Prostate gland (tissue), 2 donors: ENCODE measurements at regions not wholly inside any gene's neighbourhood (a gene's known extent, or its start where the extent isn't known, plus 50 kb on each side); places are given as distances from the start of the nearest gene placed in this dataset.

Experiments
- DNase-seq: peaks from one replicate; pipeline ENCODE4 v3.0.0-alpha.2; 2019; ENCODE audit warnings: low spot score
- H3K27ac ChIP-seq, 2 donors: fragments of 200-600 bp; sonication (generic); 2 replicates each; pipeline ENCODE4 v1.5.1; 2017 to 2019
- H3K27me3 ChIP-seq: fragments of 200-600 bp; sonication (generic); replicated peaks from 2 replicates; pipeline ENCODE4 v1.5.1; 2019; ENCODE audit not compliant: insufficient read depth
- H3K36me3 ChIP-seq, 2 donors: fragments of 200-600 bp; sonication (generic); 1 replicate in 1 of 2; 2 replicates in 1 of 2; pipeline versions ENCODE4 v1.5.1 to v1.8.1; 2017 to 2019
- H3K4me1 ChIP-seq: fragments of 200-600 bp; sonication (generic); replicated peaks from 2 replicates; pipeline ENCODE4 v1.5.1; 2019
- H3K4me3 ChIP-seq, 2 donors: fragments of 200-600 bp; sonication (generic); 2 replicates each; pipeline ENCODE4 v1.5.1; 2017 to 2019
- H3K9me3 ChIP-seq: fragments of 200-600 bp; sonication (generic); 2 replicates; pipeline ENCODE4 v1.5.1; 2017
- CTCF ChIP-seq, 4 experiments: fragments of 200-600 bp in 2 of 4; fragments of 450-650 bp in 2 of 4; sonication (generic) in 2 of 4; IDR thresholded peaks; 1 replicate in 3 of 4; 2 replicates in 1 of 4; pipeline ENCODE4 v1.5.1; 2016 to 2019; ENCODE audit warnings: antibody characterized with exemption in 4 of 4, mild to moderate bottlenecking in 2 of 4, moderate library complexity in 2 of 4
- POLR2A ChIP-seq: fragments of 450-650 bp; IDR thresholded peaks from one replicate; pipeline ENCODE4 v1.6.1; 2016; ENCODE audit warnings: antibody characterized with exemption, mild to moderate bottlenecking
- POLR2AphosphoS5 ChIP-seq: sonication (generic); formaldehyde crosslinking; IDR thresholded peaks from one replicate; pipeline ENCODE4 v1.6.1; 2017; ENCODE audit warnings: antibody characterized with exemption
- WGBS: methylation state at CpG from one replicate; pipeline ENCODE4 v1.1.5; 2018; 5-methylcytosine and 5-hydroxymethylcytosine counted together
- intact Hi-C: fragments of 100-400 bp; cut with DNase I; formaldehyde crosslinking; loops from one replicate; pipeline ENCODE4 v1.14.2; 2022

- H3K9me3 ChIP-seq = no peaks in the 10 kb centered on the region
- DNase-seq = no peak
- 34% methylated on average over 2 of the region's 2 CpGs for WGBS
- no peaks in the 10 kb centered on the region for H3K4me1 ChIP-seq
- H3K36me3 ChIP-seq = no peaks in the 10 kb centered on the region
- no peak overlapping the region for H3K27ac ChIP-seq
- no peak for TF ChIP-seq POLR2AphosphoS5
- TF ChIP-seq POLR2A = no peak
- TF ChIP-seq CTCF (IDR thresholded peaks at IDR 0.05) = no peak
- no peaks in the 10 kb centered on the region for H3K27me3 ChIP-seq
- H3K4me3 ChIP-seq = no peak overlapping the region
- intact Hi-C loops = no loop called here
Measured at GRCh38 chr11:109148669-109149068, 273.3 kb upstream of the C11orf87 start.

GRCh38 chr11:109150581-109150980, 271.4 kb upstream of the C11orf87 start:
- no peak for DNase-seq
- H3K36me3 ChIP-seq = no peaks in the 10 kb centered on the region
- H3K27me3 ChIP-seq = no peaks in the 10 kb centered on the region
- H3K4me1 ChIP-seq = no peaks in the 10 kb centered on the region
- H3K27ac ChIP-seq = no peak overlapping the region
- TF ChIP-seq POLR2AphosphoS5 (no peak), CTCF (IDR thresholded peaks at IDR 0.05) (no peak), POLR2A (no peak)
- H3K4me3 ChIP-seq = no peak overlapping the region
- no peaks in the 10 kb centered on the region for H3K9me3 ChIP-seq
- intact Hi-C loops = no loop called here
- 42% methylated on average over 2 of the region's 2 CpGs for WGBS

- TF ChIP-seq POLR2A = no peak
- no peak for TF ChIP-seq POLR2AphosphoS5
- no peak for TF ChIP-seq CTCF (IDR thresholded peaks at IDR 0.05)
- no peaks in the 10 kb centered on the region for H3K4me1 ChIP-seq
- no peak for DNase-seq
- H3K27me3 ChIP-seq = no peaks in the 10 kb centered on the region
- intact Hi-C loops = no loop called here
- H3K9me3 ChIP-seq = no peaks in the 10 kb centered on the region
- H3K4me3 ChIP-seq = no peak overlapping the region
- H3K27ac ChIP-seq = no peak overlapping the region
- no peaks in the 10 kb centered on the region for H3K36me3 ChIP-seq
Measured at GRCh38 chr11:109153836-109154235, 268.2 kb upstream of the C11orf87 start.

- intact Hi-C loops = no loop called here
- Histone ChIP-seq H3K4me1 (no peaks in the 10 kb centered on the region), H3K4me3 (no peak overlapping the region), H3K27ac (no peak overlapping the region), H3K9me3 (no peaks in the 10 kb centered on the region), H3K36me3 (no peaks in the 10 kb centered on the region), H3K27me3 (no peaks in the 10 kb centered on the region)
- no peak for TF ChIP-seq CTCF (IDR thresholded peaks at IDR 0.05)
- TF ChIP-seq POLR2A = no peak
- TF ChIP-seq POLR2AphosphoS5 = no peak
- DNase-seq = no peak
Measured at GRCh38 chr11:109155291-109155690, 266.7 kb upstream of the C11orf87 start.

GRCh38 chr11:109165035-109165434, 257.0 kb upstream of the C11orf87 start:
- 74% methylated on average over 3 of the region's 3 CpGs for WGBS
- Histone ChIP-seq H3K4me1 (no peaks in the 10 kb centered on the region), H3K9me3 (no peaks in the 10 kb centered on the region), H3K27me3 (no peaks in the 10 kb centered on the region), H3K4me3 (no peak overlapping the region), H3K36me3 (no peaks in the 10 kb centered on the region), H3K27ac (no peak overlapping the region)
- intact Hi-C loops = no loop called here
- no peak for DNase-seq
- TF ChIP-seq CTCF (IDR thresholded peaks at IDR 0.05) = no peak
- no peak for TF ChIP-seq POLR2AphosphoS5
- no peak for TF ChIP-seq POLR2A
